Neuronal stem cell (in vitro differentiated cells): ENCODE measurements at regions not wholly inside any gene's neighbourhood (a gene's known extent, or its start where the extent isn't known, plus 50 kb on each side); places are given as distances from the start of the nearest gene placed in this dataset.
A peak's percentile ranks its signal among the peaks of the same experiment; 100 is the strongest.

Experiments
- DNase-seq: peaks from one replicate; pipeline ENCODE4 v3.0.0-alpha.2; 2013; ENCODE audit warnings: low spot score
- H2AFZ ChIP-seq: one replicate; pipeline ENCODE4 v1.6.1; 2013; ENCODE audit warnings: mild to moderate bottlenecking, low read length, inconsistent platforms
- H2AK5ac ChIP-seq: 2 replicates; pipeline ENCODE4 v1.6.1; 2013; ENCODE audit warnings: low read depth, mild to moderate bottlenecking, inconsistent platforms, low read length, moderate library complexity, mixed read lengths
- H2BK120ac ChIP-seq: 2 replicates; pipeline ENCODE4 v1.6.1; 2013; ENCODE audit warnings: low read depth, mild to moderate bottlenecking, inconsistent platforms, low read length, moderate library complexity, mixed read lengths
- H2BK12ac ChIP-seq: one replicate; pipeline ENCODE4 v1.6.1; 2013; ENCODE audit warnings: low read length, inconsistent platforms
- H2BK15ac ChIP-seq: 2 replicates; pipeline ENCODE4 v1.6.1; 2013; ENCODE audit warnings: mild to moderate bottlenecking, low read length, inconsistent platforms, mixed read lengths
- H2BK5ac ChIP-seq: one replicate; pipeline ENCODE4 v1.6.1; 2013; ENCODE audit warnings: inconsistent platforms, mild to moderate bottlenecking, low read length, moderate library complexity
- H3K14ac ChIP-seq: one replicate; pipeline ENCODE4 v1.6.1; 2013; ENCODE audit warnings: low read length, inconsistent platforms
- H3K18ac ChIP-seq: 2 replicates; pipeline ENCODE4 v1.6.1; 2013; ENCODE audit warnings: low read length, inconsistent platforms
- H3K23ac ChIP-seq: 2 replicates; pipeline ENCODE4 v1.6.1; 2013; ENCODE audit warnings: low read depth, mild to moderate bottlenecking, mixed read lengths, low read length, inconsistent platforms; ENCODE audit not compliant: poor library complexity
- H3K27ac ChIP-seq: replicated peaks from 3 replicates; pipeline ENCODE4 v1.5.1; 2013; ENCODE audit warnings: low read length, inconsistent platforms
- H3K27me3 ChIP-seq, 3 experiments: 2 replicates each; pipeline ENCODE4 v1.6.1; 2013; ENCODE audit warnings: low read length in 3 of 3, mild to moderate bottlenecking in 2 of 3, inconsistent platforms in 1 of 3, low read depth in 1 of 3, mixed read lengths in 1 of 3, moderate library complexity in 1 of 3; ENCODE audit not compliant: control insufficient read depth in 3 of 3, insufficient read depth in 3 of 3
- H3K36me3 ChIP-seq, 2 donors: replicated peaks in 1 of 2; 2 replicates each; pipeline ENCODE4 v1.6.1; 2013; ENCODE audit warnings: low read length in 2 of 2; ENCODE audit not compliant: control insufficient read depth in 2 of 2, insufficient read depth in 2 of 2
- H3K4ac ChIP-seq: 2 replicates; pipeline ENCODE4 v1.6.1; 2013; ENCODE audit warnings: inconsistent platforms, mild to moderate bottlenecking, low read length, moderate library complexity
- H3K4me1 ChIP-seq, 2 donors: 1 replicate in 1 of 2; 2 replicates in 1 of 2; pipeline ENCODE4 v1.6.1; 2013; ENCODE audit warnings: low read length in 2 of 2, low read depth in 1 of 2; ENCODE audit not compliant: control insufficient read depth in 2 of 2, insufficient read depth in 1 of 2
- H3K4me2 ChIP-seq: one replicate; pipeline ENCODE4 v1.6.1; 2013; ENCODE audit warnings: mild to moderate bottlenecking, low read length, inconsistent platforms; ENCODE audit not compliant: insufficient read depth, poor library complexity, severe bottlenecking
- H3K4me3 ChIP-seq, 2 donors: 2 replicates each; pipeline ENCODE4 v1.5.1; 2013; ENCODE audit warnings: low read length in 2 of 2, mild to moderate bottlenecking in 2 of 2, inconsistent platforms in 1 of 2, moderate library complexity in 1 of 2
- H3K79me1 ChIP-seq: one replicate; pipeline ENCODE4 v1.6.1; 2013; ENCODE audit warnings: low read depth, mild to moderate bottlenecking, inconsistent platforms, low read length, moderate library complexity
- H3K9ac ChIP-seq: one replicate; pipeline ENCODE4 v1.6.1; 2013; ENCODE audit warnings: mild to moderate bottlenecking, low read depth, low read length, inconsistent platforms; ENCODE audit not compliant: poor library complexity
- H3K9me3 ChIP-seq, 2 donors: replicated peaks in 1 of 2; 2 replicates each; pipeline versions ENCODE3 to v1.6.1; 2013; ENCODE audit warnings: low read length in 2 of 2, mild to moderate bottlenecking in 2 of 2, inconsistent platforms in 1 of 2, low read depth in 1 of 2, mixed read lengths in 1 of 2, moderate library complexity in 1 of 2; ENCODE audit not compliant: control insufficient read depth in 2 of 2, insufficient read depth in 1 of 2
- H4K8ac ChIP-seq: one replicate; pipeline ENCODE4 v1.6.1; 2013; ENCODE audit warnings: low read depth, mild to moderate bottlenecking, inconsistent platforms, low read length, moderate library complexity
- H4K91ac ChIP-seq: one replicate; pipeline ENCODE4 v1.6.1; 2013; ENCODE audit warnings: low read length, low read depth, mild to moderate bottlenecking, inconsistent platforms; ENCODE audit not compliant: poor library complexity
- WGBS, 2 donors: extraction: QIAGEN DNeasy Blood & Tissue Kit; methylation state at CpG; one replicate each; pipeline ENCODE4 v1.1.7; 2013; ENCODE audit warnings: missing lambda C conversion rate in 2 of 2, mixed read lengths in 1 of 2; ENCODE audit not compliant: insufficient read length in 2 of 2, insufficient replicate concordance in 1 of 2; ENCODE audit errors: extremely low coverage in 2 of 2; 5-methylcytosine and 5-hydroxymethylcytosine counted together

GRCh38 chr1:219806020-219806419 is 122.3 kb downstream of the SLC30A10 start:
- Histone ChIP-seq H3K4me1 (peaks cover 0 to 1% of the 10 kb centered on the region in 2 donors), H3K9ac (no peak overlapping the region), H3K4me2 (no peak overlapping the region), H2BK120ac (no peak overlapping the region), H2BK12ac (no peak overlapping the region), H3K27ac (no peak overlapping the region), H3K23ac (no peak overlapping the region), H3K18ac (no peak overlapping the region), H2BK5ac (no peak overlapping the region), H3K14ac (no peak overlapping the region), H3K4ac (no peak overlapping the region), H2AK5ac (no peak overlapping the region), H4K91ac (no peak overlapping the region), H4K8ac (no peak overlapping the region), H3K79me1 (no peaks in the 10 kb centered on the region), H3K36me3 (no peaks in the 10 kb centered on the region), H3K9me3 (no peaks in the 10 kb centered on the region), H2BK15ac (no peak overlapping the region), H3K4me3 (no peak overlapping the region), H2AFZ (peak overlapping the region; percentile 30), H3K27me3 (no peaks in the 10 kb centered on the region)
- WGBS, 2 donors: no CpG with 5 or more reads among the region's 4 CpGs
- no peak for DNase-seq

DNA sequence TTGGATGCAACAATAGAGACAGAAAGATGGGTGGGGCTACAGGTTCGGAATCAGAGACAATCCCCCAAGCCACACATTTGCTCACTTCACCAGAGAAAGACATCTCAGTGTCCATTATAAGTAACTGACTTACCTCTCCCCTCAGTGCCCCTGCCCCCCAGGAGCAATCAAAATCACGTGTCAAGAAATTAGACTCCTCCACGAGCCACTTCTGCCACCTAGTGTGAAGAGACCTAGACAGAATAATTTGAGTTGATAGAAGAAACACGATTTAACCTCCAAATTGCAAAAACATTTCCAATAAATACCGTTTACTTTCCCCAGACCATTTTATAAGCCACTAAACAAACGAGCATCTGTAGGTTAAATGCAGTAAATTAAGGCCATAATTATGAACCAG is 123.2 kb downstream of the SLC30A10 start:
- Histone ChIP-seq H3K4me2 (no peak overlapping the region), H4K8ac (no peak overlapping the region), H3K4ac (no peak overlapping the region), H3K79me1 (no peaks in the 10 kb centered on the region), H3K27me3 (no peaks in the 10 kb centered on the region), H3K4me3 (no peak overlapping the region), H2BK120ac (no peak overlapping the region), H2AK5ac (no peak overlapping the region), H2BK15ac (no peak overlapping the region), H3K23ac (no peak overlapping the region), H3K9me3 (no peaks in the 10 kb centered on the region), H2BK5ac (no peak overlapping the region), H3K27ac (no peak overlapping the region), H3K4me1 (peaks cover 3% of the 10 kb centered on the region in 2 donors), H4K91ac (no peak overlapping the region), H3K9ac (no peak overlapping the region), H3K14ac (no peak overlapping the region), H2BK12ac (no peak overlapping the region), H2AFZ (no peak overlapping the region), H3K18ac (no peak overlapping the region), H3K36me3 (no peaks in the 10 kb centered on the region)
- no peak for DNase-seq
- WGBS, 2 donors: no CpG with 5 or more reads among the region's 6 CpGs

DNA sequence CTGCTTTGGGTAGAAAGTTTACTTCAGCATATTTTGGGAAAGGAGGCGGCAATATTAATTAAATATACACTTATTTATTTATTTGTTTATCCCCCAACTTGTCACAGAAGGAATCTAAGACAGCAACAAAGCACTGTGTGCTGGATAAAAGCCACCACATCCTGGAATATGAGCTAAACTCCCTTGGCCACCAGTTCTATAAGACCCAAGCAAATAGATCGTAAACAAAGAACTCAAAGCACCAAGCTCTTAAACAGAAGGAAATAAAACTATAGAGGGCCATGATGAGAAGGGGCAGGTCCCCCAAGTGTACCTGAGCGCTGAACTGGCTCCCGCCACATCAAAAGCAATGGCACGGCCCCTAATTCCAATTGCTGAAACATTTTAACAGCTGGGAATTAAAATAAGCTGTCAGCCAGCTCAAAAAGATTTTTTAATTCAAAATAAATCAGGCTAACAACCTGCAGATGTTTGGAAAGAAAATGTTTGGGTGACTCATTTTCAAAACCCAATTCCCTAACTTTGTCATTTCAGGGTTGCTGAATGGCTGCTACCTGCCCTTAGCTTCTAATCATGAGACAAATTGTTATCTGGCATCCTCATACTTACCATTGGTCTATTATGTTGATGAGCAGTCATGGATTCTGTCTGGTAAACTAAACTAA is 127.1 kb downstream of the SLC30A10 start:
- H4K91ac ChIP-seq: no peak overlapping the region
- no peak overlapping the region for H3K4me3 ChIP-seq
- H3K79me1 ChIP-seq: no peaks in the 10 kb centered on the region
- no peak overlapping the region for H3K23ac ChIP-seq
- H3K4me2 ChIP-seq: no peak overlapping the region
- no peak for DNase-seq
- no peak overlapping the region for H2BK12ac ChIP-seq
- H2AK5ac ChIP-seq: no peak overlapping the region
- H3K4me1 ChIP-seq: peaks cover 3% of the 10 kb centered on the region in 2 donors
- H3K4ac ChIP-seq: no peak overlapping the region
- H3K27ac ChIP-seq: no peak overlapping the region
- H3K27me3 ChIP-seq: no peaks in the 10 kb centered on the region
- no CpG with 5 or more reads among the region's 5 CpGs for WGBS, 2 donors
- no peak overlapping the region for H2AFZ ChIP-seq
- H3K9me3 ChIP-seq: no peaks in the 10 kb centered on the region
- H3K9ac ChIP-seq: no peak overlapping the region
- H2BK15ac ChIP-seq: no peak overlapping the region
- no peak overlapping the region for H3K18ac ChIP-seq
- H4K8ac ChIP-seq: no peak overlapping the region
- no peak overlapping the region for H2BK120ac ChIP-seq
- H3K36me3 ChIP-seq: no peaks in the 10 kb centered on the region
- H2BK5ac ChIP-seq: no peak overlapping the region
- no peak overlapping the region for H3K14ac ChIP-seq

- H3K79me1 ChIP-seq: no peaks in the 10 kb centered on the region
- no peaks in the 10 kb centered on the region for H3K36me3 ChIP-seq
- no peak for DNase-seq
- no peak overlapping the region for H2BK5ac ChIP-seq
- no CpG with 5 or more reads among the region's 3 CpGs for WGBS, 2 donors
- H3K14ac ChIP-seq: no peak overlapping the region
- no peak overlapping the region for H2BK120ac ChIP-seq
- no peak overlapping the region for H3K4me2 ChIP-seq
- H4K91ac ChIP-seq: no peak overlapping the region
- H3K27ac ChIP-seq: no peak overlapping the region
- no peak overlapping the region for H3K18ac ChIP-seq
- H4K8ac ChIP-seq: no peak overlapping the region
- H3K27me3 ChIP-seq: no peaks in the 10 kb centered on the region
- H3K4me1 ChIP-seq: peaks cover 9 to 28% of the 10 kb centered on the region in 2 donors
- no peak overlapping the region for H3K4me3 ChIP-seq
- H2BK15ac ChIP-seq: no peak overlapping the region
- H2AK5ac ChIP-seq: no peak overlapping the region
- no peak overlapping the region for H2BK12ac ChIP-seq
- H3K9me3 ChIP-seq: no peaks in the 10 kb centered on the region
- no peak overlapping the region for H3K23ac ChIP-seq
- no peak overlapping the region for H3K9ac ChIP-seq
- H2AFZ ChIP-seq: no peak overlapping the region
- no peak overlapping the region for H3K4ac ChIP-seq
Measured at GRCh38 chr1:219798283-219799030, 129.9 kb downstream of the SLC30A10 start.
